Keratinocyte (primary cell): ENCODE measurements at regions not wholly inside any gene's neighbourhood (a gene's known extent, or its start where the extent isn't known, plus 50 kb on each side); places are given as distances from the start of the nearest gene placed in this dataset.

Experiments used
- EZH2 ChIP-seq: IDR thresholded peaks from one replicate; pipeline ENCODE4 v1.6.1; 2012; ENCODE audit warnings: inconsistent platforms, mild to moderate bottlenecking, low read length, moderate library complexity
- TF ChIP-seq, protein P1 (sequence below), 3 experiments: IDR thresholded peaks in 1 of 3; conservative IDR thresholded peaks in 1 of 3; optimal IDR thresholded peaks in 1 of 3; 2 replicates in 2 of 3; 3 replicates in 1 of 3; pipeline versions ENCODE3 to v1.5.1; 2011; ENCODE audit warnings: low read length in 3 of 3, mild to moderate bottlenecking in 3 of 3, moderate library complexity in 2 of 3, control low read depth in 1 of 3, inconsistent platforms in 1 of 3; ENCODE audit not compliant: insufficient read depth in 2 of 3; ENCODE audit errors: extremely low read depth in 1 of 3

DNA sequence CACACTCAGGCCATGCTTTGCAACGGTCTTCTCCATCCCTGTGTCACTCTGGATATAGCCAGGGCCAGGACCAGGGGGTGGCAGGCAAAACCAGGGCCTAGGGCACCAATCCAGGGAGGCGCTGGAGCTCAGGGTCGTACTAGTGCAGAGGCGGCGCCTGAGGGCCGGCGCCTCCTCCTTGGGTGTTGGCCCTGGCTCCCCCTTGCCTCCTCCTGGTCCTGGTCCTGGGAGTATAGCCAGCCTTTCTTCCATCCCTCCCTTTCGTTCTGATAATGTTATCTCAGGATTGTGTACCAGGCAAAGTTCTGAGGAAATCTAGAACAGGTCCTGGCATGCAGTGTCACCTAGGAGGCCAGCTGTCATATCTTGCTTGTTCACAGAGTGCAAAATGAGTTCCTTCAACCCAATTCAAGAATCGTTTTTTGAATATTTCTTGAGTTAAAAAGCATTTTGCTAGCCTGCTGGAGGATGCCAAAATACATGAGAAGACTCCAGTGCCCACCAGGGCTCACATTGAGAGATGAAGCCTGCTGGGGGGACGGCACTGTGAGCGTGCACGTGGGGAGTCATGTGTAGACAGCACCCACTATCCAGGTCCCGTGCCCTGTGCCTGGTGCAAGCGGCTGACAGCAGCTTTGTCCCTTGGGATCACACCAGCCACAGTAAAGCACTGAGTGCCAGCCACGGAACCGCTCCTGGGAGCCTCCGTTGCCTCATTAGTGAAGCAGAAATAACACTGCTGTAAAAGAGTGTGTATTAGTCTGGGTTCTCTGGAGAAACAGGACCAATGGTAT lies 106.9 kb upstream of the C7orf33 start:
- TF ChIP-seq, protein P1, sequence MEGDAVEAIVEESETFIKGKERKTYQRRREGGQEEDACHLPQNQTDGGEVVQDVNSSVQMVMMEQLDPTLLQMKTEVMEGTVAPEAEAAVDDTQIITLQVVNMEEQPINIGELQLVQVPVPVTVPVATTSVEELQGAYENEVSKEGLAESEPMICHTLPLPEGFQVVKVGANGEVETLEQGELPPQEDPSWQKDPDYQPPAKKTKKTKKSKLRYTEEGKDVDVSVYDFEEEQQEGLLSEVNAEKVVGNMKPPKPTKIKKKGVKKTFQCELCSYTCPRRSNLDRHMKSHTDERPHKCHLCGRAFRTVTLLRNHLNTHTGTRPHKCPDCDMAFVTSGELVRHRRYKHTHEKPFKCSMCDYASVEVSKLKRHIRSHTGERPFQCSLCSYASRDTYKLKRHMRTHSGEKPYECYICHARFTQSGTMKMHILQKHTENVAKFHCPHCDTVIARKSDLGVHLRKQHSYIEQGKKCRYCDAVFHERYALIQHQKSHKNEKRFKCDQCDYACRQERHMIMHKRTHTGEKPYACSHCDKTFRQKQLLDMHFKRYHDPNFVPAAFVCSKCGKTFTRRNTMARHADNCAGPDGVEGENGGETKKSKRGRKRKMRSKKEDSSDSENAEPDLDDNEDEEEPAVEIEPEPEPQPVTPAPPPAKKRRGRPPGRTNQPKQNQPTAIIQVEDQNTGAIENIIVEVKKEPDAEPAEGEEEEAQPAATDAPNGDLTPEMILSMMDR (optimal IDR thresholded peaks at IDR 0.05 in 1 of 3, IDR thresholded peaks at IDR 0.05 in 1 of 3, conservative IDR thresholded peaks at IDR 0.05 in 1 of 3; ENCODE audit: extremely low read depth in 1 of 3, insufficient read depth in 2 of 3, low read length in 3 of 3) = no peak
- no peak for TF ChIP-seq EZH2
